Posterior cingulate gyrus (tissue), 11 donors: ENCODE measurements at regions not wholly inside any gene's neighbourhood (a gene's known extent, or its start where the extent isn't known, plus 50 kb on each side); places are given as distances from the start of the nearest gene placed in this dataset.
"Not testable (repeated sequence)": the region's sequence is repeated elsewhere in the genome, so short reads cannot be mapped to it uniquely, and the experiment has no call there.

Experiments
- DNase-seq, 10 donors: peaks; one replicate each; pipeline versions ENCODE4 v3.0.0 to v3.0.0-alpha.2; 2020 to 2021; ENCODE audit warnings: mixed read lengths in 3 of 10
- intact Hi-C: fragments of 100-400 bp; cut with DNase I; formaldehyde crosslinking; loops from one replicate; pipeline ENCODE4 v1.15.1; 2023

DNA sequence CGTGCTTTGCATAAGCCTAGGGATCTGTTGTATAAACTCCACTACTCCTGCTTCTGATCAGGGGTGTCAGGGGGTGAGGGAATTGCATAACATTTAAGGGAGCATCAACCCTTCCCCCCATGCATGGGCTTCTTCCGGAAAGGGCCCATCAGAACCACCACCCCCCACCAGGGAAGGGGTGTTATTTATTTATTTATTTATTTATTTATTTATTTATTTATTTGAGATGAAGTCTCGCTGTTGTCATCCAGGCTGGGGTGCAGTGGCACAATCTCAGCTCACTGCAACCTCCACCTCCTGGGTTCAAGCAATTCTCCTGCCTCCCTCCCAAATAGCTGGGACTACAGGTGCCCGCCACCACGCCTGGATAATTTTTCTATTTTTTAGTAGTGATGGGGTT, 355.2 kb downstream of the ANKRD30A start:
- DNase-seq, intact Hi-C loops: not testable (repeated sequence)

DNA sequence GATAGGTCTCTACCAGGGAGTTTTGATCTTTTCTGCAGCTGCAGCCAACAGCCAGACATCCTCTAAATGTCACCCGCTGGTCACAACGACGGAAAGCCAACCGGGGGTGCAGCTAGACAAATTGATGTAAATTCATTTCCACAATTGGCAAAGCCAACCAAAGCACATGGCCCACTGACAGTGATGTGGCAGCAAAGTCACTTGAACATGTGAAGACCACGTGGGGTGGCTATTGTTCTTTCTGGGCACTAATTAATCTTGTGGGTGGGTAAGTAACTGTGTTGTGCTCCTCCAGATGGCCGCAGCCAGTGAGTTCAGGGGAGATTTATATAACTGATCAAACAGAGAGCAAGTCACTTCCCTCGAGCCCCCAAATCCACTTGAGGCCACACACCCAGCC, 354.1 kb downstream of the ANKRD30A start:
- intact Hi-C loops, result no loop called here

DNA sequence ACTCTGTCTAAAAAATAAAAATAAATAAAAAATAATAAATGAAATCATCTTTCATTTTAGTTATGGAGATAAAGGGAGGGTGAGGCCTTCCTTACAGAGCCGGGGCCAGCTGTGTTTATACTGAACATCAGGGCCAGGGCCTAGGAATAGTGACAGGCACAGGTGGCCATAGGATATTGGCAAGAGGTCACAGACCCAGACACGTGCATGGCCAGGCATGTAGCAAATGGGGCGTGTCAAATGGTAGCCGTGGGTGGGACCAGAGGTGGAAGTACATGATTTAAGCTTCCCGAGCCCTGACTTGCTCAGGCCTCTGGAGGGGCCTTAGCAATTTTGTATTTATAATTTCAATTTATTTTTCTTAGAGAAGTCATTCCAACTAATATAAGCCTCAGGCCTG, 353.0 kb downstream of the ANKRD30A start:
- intact Hi-C loops, result no loop called here
- no peak for DNase-seq

More for the DNA sequence above, 354.1 kb downstream of the ANKRD30A start:
- no peak for DNase-seq

DNA sequence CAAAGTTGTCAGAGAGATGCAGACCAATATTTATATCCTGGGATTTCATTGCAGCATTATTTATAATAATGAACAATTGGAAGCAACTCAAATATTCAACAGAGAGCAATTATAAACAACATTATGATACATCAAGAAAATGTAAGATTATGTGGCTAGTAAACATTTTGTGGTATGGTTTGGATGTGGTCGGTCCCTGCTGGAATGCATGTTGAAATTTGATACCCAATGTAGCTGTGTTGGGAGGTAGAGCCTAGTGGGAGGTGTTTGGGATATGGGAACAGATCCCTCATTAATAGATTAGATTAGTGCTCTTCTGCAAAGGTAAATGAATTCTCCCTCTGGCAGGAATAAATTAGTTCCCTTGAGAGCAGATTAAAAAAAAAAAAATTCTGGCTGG, 350.9 kb downstream of the ANKRD30A start:
- intact Hi-C loops, result no loop called here
- DNase-seq, result no peak

DNA sequence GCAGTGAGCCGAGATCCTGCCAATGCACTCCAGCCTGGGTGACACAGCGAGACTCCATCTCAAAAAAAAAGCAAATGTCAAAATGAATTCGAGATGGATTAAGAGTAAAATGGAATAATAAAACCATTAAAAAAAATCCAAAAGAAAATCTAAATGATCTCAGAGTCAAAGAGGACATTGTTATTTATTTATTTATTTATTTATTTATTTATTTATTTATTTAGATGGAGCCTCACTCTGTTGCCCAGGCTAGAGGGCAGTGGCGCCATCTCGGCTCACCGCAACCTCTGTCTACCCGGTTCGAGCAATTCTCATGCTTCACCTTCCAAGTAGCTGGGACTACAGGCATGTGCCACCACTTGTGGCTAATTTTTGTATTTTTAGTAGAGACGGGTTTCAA, 349.2 kb downstream of the ANKRD30A start:
- intact Hi-C loops, result no loop called here
- DNase-seq, result no peak

DNA sequence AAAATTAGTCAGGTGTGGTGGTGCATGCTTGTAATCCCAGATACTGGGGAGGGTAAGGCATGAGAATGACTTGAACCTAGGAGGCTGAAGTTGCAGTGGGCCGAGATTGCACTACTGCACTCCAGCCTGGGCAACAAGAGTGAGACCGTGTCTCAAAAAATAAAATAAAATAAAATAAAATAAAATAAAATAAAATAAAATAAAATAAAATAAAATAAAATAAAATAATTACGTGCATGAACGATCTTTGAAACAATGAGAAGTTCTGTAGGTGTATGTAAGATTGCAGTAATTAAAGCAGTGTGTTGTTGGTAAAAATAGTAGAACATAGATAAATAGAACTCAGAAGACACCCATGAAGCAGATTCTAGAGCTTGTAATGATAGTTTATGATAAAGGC, 348.5 kb downstream of the ANKRD30A start:
- intact Hi-C loops, result no loop called here
- DNase-seq, result no peak

DNA sequence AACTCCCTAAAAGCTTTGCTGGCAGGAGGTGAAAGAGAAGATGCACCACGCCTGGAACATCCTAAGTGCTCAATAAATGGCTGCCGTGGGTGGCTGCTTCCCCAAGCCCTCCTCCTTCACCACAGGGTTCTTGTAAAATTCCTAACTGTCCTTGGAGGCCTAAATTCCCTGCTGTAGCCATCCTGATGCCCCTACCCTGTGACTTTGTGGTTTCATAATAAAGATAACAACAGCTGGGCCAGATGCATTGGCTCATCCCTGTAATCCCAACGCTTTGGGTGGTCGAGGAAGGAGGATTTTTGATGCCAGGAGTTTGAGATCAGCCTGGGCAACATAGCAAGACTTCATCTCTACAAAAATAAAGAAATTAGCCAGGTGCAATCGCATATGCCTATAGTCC, 341.8 kb downstream of the ANKRD30A start:
- no peak for DNase-seq
- intact Hi-C loops, result no loop called here

DNA sequence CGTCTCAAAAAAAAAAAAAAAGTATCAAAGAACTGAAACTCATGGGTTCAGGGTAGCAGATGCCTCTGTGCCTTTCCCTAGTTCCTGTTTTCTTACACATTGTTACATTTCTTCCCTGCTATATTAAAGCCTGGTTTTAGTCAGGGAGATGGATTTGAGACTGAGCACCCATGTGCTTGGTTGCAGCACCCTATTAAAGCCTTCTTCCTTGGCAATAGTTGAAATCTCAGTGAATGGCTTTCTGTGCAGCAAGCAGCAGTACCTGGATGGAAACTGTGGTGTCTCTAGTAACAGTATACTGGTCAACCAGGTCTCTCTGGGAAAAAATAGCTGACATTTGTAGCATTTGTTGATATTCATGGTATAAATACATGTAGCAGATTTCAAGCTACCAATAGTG, 331.1 kb downstream of the ANKRD30A start:
- intact Hi-C loops, result no loop called here
- no peak for DNase-seq

DNA sequence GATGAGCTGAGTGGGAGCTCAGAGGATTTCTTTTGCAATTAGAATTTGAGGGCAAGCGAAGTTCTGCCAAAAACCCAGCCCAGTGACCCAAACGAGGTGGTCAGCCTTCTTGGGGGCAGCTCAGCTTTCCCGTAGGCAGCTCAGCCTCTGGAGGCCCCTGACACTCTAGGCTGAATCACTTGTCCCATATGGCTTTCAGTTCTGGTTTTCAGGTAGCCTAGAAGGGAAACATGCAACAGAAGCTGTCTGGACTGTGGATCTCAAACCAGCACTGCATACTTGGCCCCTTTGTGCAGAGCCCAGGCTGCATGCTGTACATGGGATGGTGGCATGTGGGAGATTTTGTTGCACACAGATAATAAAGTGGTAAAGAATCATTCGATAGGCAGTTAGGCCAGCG, 322.8 kb downstream of the ANKRD30A start:
- DNase-seq, result no peak
- intact Hi-C loops, result no loop called here

DNA sequence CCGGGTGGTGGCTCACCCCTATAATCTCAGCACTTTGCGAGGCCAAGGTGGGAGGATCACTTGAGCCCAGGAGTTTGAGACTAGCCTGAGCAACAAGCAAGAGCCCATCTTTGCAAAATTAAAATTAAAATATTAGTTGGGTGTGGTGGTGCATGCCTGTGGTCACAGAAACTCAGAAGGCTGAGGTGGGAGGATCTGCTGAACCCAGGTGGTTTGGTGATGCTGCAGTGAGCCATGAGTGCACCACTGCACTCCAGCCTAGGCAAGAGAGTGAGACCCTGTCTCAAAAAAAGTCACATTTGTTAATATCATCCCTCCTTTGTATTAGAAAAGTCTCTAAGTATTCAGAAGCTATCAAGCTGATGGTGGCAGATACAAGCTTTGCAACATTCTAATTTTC, 317.5 kb downstream of the ANKRD30A start:
- no peak for DNase-seq
- intact Hi-C loops, result no loop called here

DNA sequence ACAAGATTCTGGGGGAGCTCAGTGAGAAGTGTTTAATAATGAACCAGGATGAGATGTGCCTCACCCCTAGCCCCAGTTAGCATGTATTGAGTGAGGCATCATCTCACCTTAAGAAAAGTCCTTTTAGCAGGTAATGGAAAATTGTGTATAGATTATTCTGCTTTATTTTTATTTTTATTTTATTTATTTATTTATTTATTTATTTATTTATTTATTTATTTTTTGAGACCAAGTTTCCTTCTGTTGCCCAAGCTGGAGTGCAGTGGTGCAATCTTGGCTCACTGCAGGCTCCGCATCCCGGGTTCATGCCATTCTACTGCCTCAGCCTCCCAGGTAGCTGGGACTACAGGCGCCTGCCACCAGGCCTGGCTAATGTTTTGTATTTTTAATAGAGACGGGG, 315.8 kb downstream of the ANKRD30A start:
- not testable (repeated sequence) for DNase-seq

DNA sequence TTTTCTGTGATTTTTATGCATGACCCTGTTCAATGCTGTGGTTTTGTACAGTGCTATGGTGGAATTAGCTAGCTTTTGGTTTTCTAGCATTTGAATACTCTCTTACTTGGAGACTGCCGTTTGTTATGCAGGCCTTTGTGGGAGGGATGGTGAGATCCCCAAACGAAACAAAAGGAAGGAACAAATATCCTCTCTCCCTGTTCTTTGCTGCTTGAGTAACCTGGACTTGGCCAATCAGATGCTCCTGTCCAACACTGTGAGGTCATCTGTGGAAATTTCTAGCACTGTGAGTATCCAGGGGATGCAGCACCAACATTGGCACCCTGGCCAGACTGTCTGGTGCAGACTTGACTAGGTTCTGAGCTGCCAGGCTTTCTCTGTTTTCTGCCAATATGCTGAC, 314.4 kb downstream of the ANKRD30A start:
- DNase-seq, result no peak
- intact Hi-C loops, result no loop called here

More for the DNA sequence above, 315.8 kb downstream of the ANKRD30A start:
- intact Hi-C loops, result not testable (repeated sequence)

DNA sequence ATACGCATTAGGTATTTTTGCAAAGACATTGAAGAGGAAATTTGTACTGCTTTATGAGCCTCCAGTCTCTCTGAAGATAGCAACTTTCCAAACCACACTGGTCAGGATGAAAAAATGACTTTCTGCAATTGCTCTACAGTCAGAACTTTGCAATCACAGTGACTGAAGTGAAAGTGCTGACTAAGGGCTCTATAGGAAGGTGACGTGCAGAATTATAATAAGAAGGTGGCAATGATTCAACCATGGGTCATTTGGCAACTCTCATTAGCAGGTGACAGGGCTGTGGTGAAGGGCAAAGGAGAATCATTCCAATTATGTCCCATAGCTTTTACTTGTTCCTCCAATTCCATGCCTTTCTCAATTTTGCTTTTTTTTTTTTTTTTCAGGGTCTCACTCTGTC, 311.0 kb downstream of the ANKRD30A start:
- intact Hi-C loops, result no loop called here

DNA sequence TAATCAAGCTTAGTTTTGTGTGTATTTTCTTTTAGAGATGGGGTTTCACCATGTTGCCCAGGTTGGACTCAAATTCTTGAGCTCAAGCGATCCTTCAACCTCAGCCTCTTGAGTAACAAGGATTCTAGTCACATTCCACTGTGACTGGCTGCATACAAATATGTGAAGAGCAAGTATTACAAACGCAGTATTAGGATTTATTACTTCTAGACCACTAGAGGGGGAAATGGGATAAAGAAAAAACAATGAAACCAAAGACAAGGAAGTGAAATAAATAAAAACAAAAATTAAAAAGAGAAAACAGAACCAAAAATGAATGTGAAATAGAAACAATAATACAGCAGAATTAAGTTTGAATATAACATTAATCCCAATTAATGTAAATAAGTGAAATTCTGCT, 308.7 kb downstream of the ANKRD30A start:
- intact Hi-C loops, result no loop called here

More for the DNA sequence above, 311.0 kb downstream of the ANKRD30A start:
- no peak for DNase-seq

More for the DNA sequence above, 308.7 kb downstream of the ANKRD30A start:
- no peak for DNase-seq
